NCI-H128 (cell line): ENCODE measurements at regions not wholly inside any gene's neighbourhood (a gene's known extent, or its start where the extent isn't known, plus 50 kb on each side); places are given as distances from the start of the nearest gene placed in this dataset.
"Not testable (repeated sequence)": the region's sequence is repeated elsewhere in the genome, so short reads cannot be mapped to it uniquely, and the experiment has no call there.

Experiments
- DNase-seq: peaks from one replicate; lab custom pipeline; 2025; ENCODE audit not compliant: unreplicated experiment; lab: John Stamatoyannopoulos, UW

GRCh38 chr13:58324161-58324560 lies 692.6 kb downstream of the PCDH17 start:
- DNase-seq, result no peak

- peak; percentile 26 for DNase-seq
Measured at GRCh38 chr13:58329746-58330145, 698.2 kb downstream of the PCDH17 start.

DNA sequence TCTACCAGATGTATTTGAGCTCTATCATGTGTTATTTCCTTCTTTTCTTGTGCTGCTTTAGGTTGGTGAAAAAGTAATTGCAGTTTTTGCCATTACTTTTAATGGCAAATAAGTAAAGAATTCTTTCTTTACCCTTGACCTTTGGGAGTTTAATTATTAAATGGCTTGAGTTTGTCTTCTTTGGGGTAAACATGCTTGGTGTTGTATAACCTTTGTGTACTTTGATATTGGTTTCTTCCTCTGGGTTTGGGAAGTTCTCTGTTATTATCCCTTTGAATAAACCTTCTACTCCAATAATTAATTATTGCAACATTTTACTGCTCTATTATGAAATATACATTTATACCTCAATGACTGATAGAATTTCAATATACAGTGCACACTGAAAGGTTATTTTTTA lies 709.4 kb downstream of the PCDH17 start:
- no peak for DNase-seq

GRCh38 chr13:58341318-58341717 lies 709.8 kb downstream of the PCDH17 start:
- no peak for DNase-seq

- DNase-seq, result no peak
Measured at GRCh38 chr13:58343076-58343475, 711.5 kb downstream of the PCDH17 start.

DNA sequence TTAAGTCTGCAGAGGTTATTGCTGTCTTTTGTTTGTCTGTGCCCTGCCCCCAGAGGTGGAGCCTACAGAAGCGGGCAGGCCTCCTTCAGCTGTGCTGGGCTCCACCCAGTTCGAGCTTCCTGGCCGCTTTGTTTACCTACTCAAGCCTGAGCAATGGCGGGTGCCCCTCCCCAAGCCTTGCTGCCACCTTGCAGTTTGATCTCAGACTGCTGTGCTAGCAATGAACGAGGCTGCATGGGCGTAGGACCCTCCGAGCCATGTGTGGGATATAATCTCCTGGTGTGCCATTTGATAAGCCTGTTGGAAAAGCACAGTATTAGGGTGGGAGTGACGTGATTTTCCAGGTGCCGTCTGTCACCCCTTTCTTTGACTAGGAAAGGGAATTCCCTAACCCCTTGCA lies 720.6 kb downstream of the PCDH17 start:
- DNase-seq, result not testable (repeated sequence)

- DNase-seq, result no peak
Measured at GRCh38 chr13:58369936-58370335, 738.4 kb downstream of the PCDH17 start.

GRCh38 chr13:58376349-58376748 lies 744.8 kb downstream of the PCDH17 start:
- no peak for DNase-seq

GRCh38 chr13:58376775-58377174 lies 745.2 kb downstream of the PCDH17 start:
- no peak for DNase-seq

DNA sequence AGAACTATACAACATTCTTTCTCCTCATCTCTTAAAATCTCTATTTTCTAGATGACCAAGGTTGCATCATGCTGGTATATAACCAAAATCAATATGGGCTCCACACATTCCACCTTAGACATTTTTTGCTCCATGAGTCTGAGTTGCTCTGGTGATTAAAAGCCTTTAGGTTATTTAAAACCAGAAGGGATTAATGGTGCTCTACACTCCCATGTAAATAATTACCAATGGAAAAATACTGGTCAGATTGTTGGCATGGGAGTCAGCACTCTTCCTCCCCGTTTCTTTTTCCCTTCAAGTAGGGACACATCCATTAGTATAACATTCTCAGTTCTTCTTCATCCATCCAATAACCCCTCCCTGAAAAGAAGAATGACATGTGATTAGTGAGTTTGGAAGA lies 747.7 kb downstream of the PCDH17 start:
- DNase-seq, result no peak

DNA sequence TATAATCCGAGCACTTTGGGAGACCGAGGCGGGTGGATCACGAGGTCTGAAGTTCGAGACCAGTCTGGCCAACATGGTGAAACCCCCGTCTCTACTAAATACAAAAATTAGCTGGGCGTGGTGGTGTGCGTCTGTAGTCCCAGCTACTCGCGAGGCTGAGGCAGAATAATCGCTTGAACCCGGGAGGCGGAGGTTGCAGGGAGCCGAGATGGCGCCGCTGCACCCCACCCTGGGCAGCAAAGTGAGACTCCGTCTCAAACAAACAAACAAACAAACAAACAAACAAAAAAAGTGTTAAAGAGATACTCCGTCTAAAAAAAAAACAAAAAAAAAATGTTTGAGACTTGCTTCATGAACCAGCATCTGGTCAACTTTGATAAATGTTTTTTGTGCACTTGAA lies 753.8 kb downstream of the PCDH17 start:
- DNase-seq, result not testable (repeated sequence)

DNA sequence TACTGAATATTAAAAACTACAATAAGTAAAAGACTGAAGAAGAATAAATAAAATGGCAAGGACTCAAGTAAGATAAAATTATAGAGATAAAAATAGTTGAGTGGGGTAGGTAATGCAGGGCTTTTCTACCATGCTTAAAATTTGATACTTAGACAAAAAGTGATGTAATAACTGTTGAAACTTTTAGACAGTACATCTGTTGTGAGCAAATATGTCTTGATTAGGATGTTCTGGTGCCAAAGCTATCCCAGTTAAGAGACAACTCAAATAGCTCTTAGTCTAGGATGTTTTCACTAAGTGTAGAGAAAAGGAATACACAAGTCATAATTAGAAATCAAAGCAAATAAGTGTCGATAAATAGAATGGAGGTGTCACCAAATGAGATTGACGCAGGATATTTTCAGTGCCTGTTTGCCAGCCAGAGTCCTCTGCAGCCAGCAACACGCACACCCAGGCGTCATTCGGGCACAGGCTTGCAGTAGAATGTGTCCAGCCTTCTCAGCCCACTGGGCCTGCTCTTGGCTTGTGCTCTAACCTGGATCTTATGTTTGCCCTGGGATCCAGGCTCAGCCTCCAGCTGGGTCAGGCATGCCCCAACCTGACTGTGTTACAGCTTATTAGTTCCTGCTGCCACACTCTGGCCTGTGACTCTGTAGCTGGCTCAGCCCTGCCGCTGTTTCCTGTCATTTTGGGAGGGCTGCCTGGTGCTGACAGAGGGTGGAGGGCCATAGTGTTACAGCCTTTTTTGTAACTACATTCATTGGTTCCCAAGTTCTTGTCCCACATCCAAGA lies 766.2 kb downstream of the PCDH17 start:
- no peak for DNase-seq

- no peak for DNase-seq
Measured at GRCh38 chr13:58399263-58399662, 767.7 kb downstream of the PCDH17 start.

DNA sequence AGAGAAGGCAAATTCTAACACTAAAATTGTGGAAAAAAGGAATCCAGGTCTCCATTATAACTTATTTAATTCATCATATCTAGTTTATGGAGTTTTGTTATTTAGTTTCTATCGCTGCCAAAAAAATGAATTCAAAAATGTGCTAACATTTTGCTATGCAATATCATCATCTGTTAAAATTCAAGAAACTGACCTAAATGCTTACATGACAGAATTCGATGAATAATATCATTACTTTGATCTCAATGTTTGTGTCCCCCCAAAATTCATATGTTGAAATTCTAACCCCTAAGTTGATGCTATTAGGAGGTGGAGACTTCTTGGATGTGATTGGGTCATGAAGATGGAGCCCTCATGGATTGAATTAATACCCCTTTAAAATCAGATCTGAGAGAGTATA lies 775.0 kb downstream of the PCDH17 start:
- no peak for DNase-seq

GRCh38 chr13:58429917-58430316 lies 798.4 kb downstream of the PCDH17 start:
- DNase-seq, result no peak

GRCh38 chr13:58434943-58435342 lies 803.4 kb downstream of the PCDH17 start:
- DNase-seq, result no peak

DNA sequence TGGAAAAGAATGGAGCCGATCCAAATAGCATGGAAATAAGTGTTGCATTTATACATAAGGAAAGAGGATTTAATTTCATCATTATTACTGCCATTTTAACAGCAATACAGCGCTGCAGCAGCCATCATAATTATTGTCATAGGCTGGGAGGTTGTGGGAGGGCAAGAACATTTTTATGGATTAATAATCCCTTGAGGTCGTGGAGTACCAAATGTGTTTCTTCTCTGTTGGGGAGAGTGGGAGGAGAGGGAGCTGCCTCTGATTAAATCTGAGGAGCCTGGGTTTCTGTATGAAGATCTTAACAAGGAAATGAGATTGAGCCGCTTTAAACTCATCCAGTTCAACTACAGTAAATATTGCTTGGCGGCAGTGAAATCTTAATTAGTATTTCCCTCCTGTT lies 805.9 kb downstream of the PCDH17 start:
- DNase-seq, result no peak

DNA sequence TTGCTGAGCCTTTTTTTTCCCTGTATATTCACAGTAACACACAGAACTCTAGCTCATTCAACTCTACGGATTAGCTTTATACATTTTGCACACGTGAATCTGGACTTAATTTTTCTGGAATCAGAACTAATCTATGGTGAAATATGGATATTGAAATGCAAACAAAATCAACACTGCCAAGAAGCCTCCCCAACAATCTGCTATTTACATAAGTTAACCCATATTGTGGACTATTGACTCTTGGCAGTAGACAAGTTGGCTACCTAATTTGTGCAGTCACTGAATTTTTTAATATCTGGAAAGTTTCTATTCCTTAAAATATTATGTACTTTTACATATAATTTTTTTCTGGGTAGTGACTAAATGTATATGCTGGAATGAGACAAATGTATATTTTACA lies 815.4 kb downstream of the PCDH17 start:
- no peak for DNase-seq

DNA sequence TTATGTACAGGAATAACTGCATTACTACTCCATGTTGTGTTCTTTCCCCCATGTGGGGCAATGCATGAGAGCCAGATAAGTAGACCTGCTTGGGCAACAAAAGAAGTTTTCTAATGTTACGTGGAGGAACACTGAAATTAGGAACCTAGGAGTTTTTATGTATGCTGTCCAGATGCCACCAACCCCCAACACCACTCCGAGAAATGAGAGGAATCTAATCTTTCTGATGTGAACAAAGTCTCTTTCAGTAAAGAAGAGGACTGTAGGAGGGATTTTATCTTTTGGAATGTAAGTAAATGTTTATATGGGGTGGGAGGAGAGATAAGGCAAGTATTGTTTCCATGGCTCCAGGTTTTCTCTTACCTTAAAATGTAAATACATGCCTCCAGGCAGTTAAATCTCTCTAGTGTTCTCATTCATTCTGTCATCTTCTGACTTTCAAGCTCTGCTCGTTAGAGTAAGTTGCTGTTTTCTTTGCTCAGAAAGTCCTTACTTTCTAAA lies 820.6 kb downstream of the PCDH17 start:
- DNase-seq, result no peak

DNA sequence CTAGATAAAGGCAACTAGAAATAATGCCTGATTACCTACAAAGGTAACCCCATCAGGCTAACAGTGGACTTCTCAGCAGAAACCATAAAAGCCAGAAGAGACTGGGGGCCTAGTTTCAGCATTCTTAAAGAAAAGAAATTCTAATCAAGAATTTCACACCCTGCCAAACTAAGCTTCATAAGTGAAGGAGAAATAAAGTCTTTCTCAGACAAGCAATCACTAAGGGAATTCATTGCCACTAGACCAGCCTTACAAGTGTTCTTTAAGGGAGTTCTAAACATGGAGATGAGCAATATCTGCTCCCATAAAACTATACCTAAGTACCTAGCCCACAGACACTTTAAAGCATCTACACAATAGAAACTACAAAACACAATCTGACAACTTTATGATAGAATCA lies 823.5 kb downstream of the PCDH17 start:
- DNase-seq, result no peak

DNA sequence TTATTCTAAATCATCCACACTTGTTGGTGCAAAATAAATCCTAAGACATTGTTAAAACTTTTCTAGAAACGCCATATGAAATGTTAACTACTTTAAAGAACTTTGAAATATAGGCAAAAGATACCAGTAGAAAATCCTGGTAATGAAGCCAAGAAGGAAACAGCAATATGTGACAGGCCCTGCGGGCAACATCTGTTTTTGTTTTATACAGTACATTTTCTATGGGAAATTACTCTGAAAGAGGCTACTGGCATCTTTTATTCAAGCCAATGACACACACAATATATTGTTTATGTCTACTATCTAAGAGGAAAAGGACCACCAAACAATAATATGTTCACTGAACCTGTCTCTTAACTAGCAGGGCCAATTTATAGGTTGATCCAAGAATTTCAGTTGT lies 829.7 kb downstream of the PCDH17 start:
- DNase-seq, result no peak

DNA sequence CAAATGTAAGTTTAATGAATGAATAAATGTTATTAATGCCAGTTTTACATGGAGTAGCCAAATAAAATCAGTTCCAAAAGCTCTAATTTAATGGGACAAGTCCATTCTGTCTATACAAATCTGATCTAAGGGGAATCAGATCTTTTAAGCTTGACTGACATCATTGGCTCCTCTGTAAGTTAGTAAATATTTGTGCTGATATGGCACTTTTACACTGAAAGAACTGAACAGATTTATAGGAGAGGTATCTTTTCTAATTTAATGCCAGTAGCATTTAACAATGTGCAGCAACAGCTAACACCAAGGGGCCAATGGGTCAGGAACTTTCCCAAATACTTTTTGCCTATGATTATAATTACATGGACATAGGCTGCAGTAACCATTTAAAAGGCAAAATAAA lies 832.3 kb downstream of the PCDH17 start:
- DNase-seq, result no peak

DNA sequence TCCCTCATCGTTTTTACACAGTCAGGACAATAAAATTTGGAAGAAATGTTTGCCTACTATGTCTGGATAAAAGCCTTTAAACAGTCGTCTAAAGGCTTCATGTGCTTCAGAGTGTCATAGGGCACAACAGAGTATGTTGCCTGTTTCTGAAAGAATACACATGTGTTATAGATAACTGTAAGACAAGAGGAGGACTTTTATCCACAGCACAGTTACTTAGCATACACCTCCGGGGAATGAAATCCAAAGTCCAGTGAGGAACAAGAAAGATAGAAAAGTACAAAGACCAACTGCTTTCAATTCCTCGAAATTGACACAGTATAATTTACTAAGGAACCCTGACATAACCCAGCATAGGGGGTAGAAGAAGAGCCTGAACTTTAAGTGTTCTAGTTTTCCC lies 835.6 kb downstream of the PCDH17 start:
- no peak for DNase-seq
